ENCODE measurements at regions not wholly inside any gene's neighbourhood (a gene's known extent, or its start where the extent isn't known, plus 50 kb on each side); places are given as distances from the start of the nearest gene placed in this dataset.

GRCh38 chr9:17846948-17847655, 268.2 kb downstream of the SH3GL2 start:
- intact Hi-C loops (cut with DNase I): no loop called here
- DNase-seq (no peak), ATAC-seq (ENCODE audit: poor library complexity) (no peak)

DNA sequence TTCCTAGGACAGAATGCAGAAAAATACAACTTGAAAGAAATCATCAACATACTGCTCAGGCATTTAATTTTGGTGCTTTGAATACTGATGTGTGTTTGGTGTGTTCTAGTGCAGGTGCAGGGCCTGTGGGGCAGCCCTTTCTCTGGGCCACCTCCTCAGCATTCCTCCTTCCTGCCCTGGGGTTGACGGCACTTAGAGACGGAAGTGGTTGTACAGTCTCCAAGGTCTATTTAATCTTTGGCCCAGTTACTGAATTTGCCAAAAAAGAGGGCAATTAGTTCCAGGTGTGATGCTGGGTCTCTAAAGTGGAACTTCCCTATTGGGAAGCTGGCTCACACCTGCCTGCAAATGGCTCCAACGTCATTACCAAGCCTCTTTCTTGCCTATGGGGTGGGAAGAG, 269.0 kb downstream of the SH3GL2 start:
- DNase-seq (no peak), ATAC-seq (ENCODE audit: poor library complexity) (no peak)
- intact Hi-C loops (cut with DNase I): no loop called here

GRCh38 chr9:17852108-17852507, 273.2 kb downstream of the SH3GL2 start:
- no peak for DNase-seq
- intact Hi-C loops (cut with DNase I): no loop called here
- ATAC-seq (ENCODE audit: poor library complexity): no peak

DNA sequence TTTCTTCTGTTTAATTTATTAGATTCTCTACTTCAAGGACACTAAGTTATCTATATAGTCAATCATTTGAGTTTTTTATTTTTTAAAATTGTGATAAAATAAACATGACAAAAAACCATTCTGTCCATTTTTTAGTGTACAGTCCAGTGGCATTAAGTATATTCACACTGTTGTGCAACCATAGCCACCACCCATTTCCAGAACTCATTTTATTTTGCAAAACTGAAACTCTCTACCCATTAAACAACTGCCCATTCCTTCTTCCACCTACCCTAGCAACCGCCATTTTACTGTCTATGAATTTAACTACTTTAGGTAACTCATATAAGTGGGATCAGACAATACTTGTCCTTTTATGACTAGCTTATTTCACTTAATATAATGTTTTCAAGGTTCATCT, 275.6 kb downstream of the SH3GL2 start:
- DNase-seq (no peak), ATAC-seq (ENCODE audit: poor library complexity) (no peak)
- intact Hi-C loops (cut with DNase I): no loop called here

GRCh38 chr9:17856995-17857394, 278.1 kb downstream of the SH3GL2 start:
- intact Hi-C loops (cut with DNase I): no loop called here
- DNase-seq (no peak), ATAC-seq (ENCODE audit: poor library complexity) (no peak)

GRCh38 chr9:17859228-17859627, 280.4 kb downstream of the SH3GL2 start:
- intact Hi-C loops (cut with DNase I): no loop called here
- DNase-seq: no peak
- ATAC-seq (ENCODE audit: poor library complexity): no peak

- ATAC-seq (ENCODE audit: poor library complexity): no peak
- intact Hi-C loops (cut with DNase I): no loop called here
- no peak for DNase-seq
Measured at GRCh38 chr9:17859987-17860386, 281.1 kb downstream of the SH3GL2 start.

- DNase-seq (peak; percentile 37), ATAC-seq (ENCODE audit: poor library complexity) (peak; percentile 81)
- intact Hi-C loops (cut with DNase I): no loop called here
Measured at GRCh38 chr9:17862101-17862500, 283.2 kb downstream of the SH3GL2 start.

- intact Hi-C loops (cut with DNase I): no loop called here
- DNase-seq (no peak), ATAC-seq (ENCODE audit: poor library complexity) (no peak)
Measured at GRCh38 chr9:17862629-17863028, 283.8 kb downstream of the SH3GL2 start.

DNA sequence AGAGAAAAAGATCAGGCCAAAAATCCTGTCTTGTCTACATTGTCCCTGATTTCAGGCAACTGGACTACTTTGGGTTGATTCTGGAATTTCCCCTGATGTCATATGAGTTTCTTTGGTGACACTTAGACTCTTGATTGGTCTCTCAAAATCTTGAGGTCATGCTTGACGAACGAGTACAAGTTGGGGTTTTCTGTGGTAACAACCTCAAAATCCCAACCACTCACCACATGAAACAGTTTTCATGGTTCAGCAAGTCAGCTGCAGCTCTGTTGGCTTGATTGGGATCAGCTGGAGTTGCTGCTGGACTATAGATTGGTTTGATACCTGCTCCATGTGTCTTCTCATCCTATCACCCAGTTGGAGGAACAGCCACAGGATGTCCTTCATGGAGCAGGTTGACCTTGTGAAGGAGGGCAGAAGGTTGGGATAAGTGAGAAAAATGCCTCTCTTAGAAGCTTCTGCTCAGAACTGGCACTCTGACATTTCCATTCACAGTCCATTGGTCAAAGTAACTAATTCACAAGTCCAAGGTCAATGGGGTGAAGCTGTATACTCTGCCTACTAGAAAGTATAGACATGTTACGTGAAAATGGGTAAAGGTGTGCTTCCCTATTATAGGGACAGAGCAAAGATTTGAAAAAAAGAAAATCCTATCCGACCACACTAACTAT, 284.5 kb downstream of the SH3GL2 start:
- intact Hi-C loops (cut with DNase I): no loop called here
- ATAC-seq (ENCODE audit: poor library complexity): no peak
- no peak for DNase-seq

DNA sequence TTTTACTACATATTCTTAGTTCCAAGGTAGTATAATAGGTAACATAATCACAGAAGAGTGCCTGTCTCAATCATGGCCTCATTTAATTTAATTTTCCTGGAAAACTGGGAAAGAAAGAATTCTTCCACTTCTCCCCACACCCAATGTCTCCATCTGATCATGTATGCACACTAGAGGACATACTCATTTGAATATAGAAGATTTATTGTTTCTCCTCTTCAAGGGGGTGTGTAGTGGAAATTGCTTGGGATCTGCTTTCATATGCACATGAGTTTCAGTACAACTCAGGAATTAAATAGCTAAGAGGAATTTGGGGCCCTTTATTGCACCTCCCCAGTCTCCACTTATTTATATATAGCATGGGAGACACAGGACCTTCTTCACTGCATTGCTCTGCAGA, 285.1 kb downstream of the SH3GL2 start:
- intact Hi-C loops (cut with DNase I): no loop called here
- DNase-seq (no peak), ATAC-seq (ENCODE audit: poor library complexity) (no peak)

- intact Hi-C loops (cut with DNase I): no loop called here
- DNase-seq (no peak), ATAC-seq (ENCODE audit: poor library complexity) (no peak)
Measured at GRCh38 chr9:17864951-17865350, 286.1 kb downstream of the SH3GL2 start.

GRCh38 chr9:17865881-17866280, 287.0 kb downstream of the SH3GL2 start:
- ATAC-seq (ENCODE audit: poor library complexity) (no peak), DNase-seq (no peak)
- intact Hi-C loops (cut with DNase I): no loop called here

DNA sequence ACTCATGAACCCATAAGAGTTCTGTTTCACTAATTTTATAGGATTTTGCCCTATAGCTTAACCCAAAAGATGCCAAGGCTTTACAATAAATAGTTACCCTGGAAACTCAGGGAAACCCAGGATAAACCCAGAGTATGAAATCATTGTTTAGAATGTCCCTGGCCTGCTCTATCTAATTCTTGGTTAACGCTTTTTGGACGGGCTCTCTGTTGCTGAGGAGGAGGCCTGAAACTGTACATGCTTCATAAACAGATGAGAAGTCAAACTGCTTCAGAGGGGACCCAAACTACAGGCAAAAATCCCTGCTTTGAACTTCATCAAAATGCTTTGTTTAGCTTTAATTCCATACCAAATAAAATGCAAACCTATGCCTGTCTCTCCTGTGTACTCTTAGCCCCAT, 291.9 kb downstream of the SH3GL2 start:
- no peak for ATAC-seq (ENCODE audit: poor library complexity)
- intact Hi-C loops (cut with DNase I): no loop called here
- DNase-seq: no peak

GRCh38 chr9:17871213-17871890, 292.5 kb downstream of the SH3GL2 start:
- no peak for DNase-seq
- intact Hi-C loops (cut with DNase I): no loop called here
- no peak for ATAC-seq (ENCODE audit: poor library complexity)

DNA sequence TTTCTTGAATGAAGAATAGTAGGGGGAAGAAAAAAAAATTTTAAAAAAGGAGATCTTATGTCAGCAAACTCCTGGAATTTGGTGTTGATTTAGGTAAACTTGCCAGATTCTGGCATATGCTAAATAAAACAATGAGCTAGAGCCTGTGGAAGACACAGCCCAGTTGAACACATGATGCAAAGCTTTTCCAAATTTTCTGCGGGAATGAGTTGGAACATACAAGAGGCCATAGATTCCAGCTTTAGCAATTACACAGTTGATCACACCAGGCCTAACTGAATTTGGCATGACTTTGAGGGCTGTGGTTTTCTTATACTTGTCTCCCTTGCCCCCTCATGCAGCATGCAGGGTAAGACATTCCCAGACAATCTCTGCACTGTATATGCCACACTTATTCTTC, 297.0 kb downstream of the SH3GL2 start:
- DNase-seq (no peak), ATAC-seq (ENCODE audit: poor library complexity) (no peak)
- intact Hi-C loops (cut with DNase I): no loop called here

- intact Hi-C loops (cut with DNase I): no loop called here
- ATAC-seq (ENCODE audit: poor library complexity) (no peak), DNase-seq (no peak)
Measured at GRCh38 chr9:17876687-17877086, 297.8 kb downstream of the SH3GL2 start.

DNA sequence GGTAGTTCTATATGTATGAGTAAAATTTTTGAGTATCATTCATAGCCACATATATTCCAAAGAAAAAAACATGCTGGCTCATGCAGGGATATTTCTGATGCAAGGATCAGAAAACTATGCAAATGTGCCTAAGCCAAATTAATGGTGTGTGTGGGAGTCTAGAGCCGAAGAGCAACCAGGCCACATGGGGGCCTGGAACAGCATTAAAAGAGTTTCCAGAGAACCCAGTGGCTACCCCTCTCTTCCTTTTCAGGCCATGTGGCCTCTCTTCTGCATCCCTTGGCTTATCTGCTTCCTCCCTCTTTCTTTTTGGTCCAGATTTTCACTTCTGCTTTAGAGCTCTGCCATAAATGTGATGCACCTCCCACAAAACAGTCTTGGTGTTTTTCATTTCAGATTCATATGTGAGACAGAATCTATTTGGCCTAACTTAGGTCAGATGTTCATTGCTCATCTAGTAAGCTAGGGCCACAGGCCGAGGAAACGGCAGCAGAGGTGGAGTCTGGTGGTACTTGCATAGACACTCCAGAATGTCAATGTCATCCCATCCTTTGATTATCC, 300.0 kb downstream of the SH3GL2 start:
- ATAC-seq (ENCODE audit: poor library complexity): no peak

GRCh38 chr9:17881371-17881770, 302.5 kb downstream of the SH3GL2 start:
- ATAC-seq (ENCODE audit: poor library complexity): no peak
- intact Hi-C loops (cut with DNase I): no loop called here
- no peak for DNase-seq

More for the DNA sequence above, 300.0 kb downstream of the SH3GL2 start:
- no peak for DNase-seq
- intact Hi-C loops (cut with DNase I): no loop called here

All from Right ventricle myocardium superior (tissue), 1 donor.